Heart left ventricle (tissue), 16 donors: ENCODE measurements at regions not wholly inside any gene's neighbourhood (a gene's known extent, or its start where the extent isn't known, plus 50 kb on each side); places are given as distances from the start of the nearest gene placed in this dataset.

ENCODE experiments used
- ATAC-seq, 4 donors: fragments of 200-7000 bp; cut with Tn5 transposase; one replicate each; pipeline ENCODE4 v1.9.1; 2020 to 2022; ENCODE audit warnings: moderate library complexity in 4 of 4, mild to moderate bottlenecking in 3 of 4, moderate number of reproducible peaks in 1 of 4
- DNase-seq, 5 donors: peaks; one replicate each; pipeline ENCODE4 v3.0.0-alpha.2; 2020
- H3K27ac ChIP-seq, 12 donors: fragments of 200-600 bp; sonication (generic) in 4 of 12; one replicate each; pipeline versions ENCODE4 v1.5.0 to v1.8.0; 2016 to 2022; ENCODE audit warnings: mild to moderate bottlenecking in 2 of 12
- H3K27me3 ChIP-seq, 9 donors: fragments of 200-600 bp; sonication (generic) in 2 of 9; one replicate each; pipeline versions ENCODE4 v1.5.1 to v1.8.0; 2016 to 2022; ENCODE audit warnings: mild to moderate bottlenecking in 3 of 9
- H3K36me3 ChIP-seq, 9 donors: fragments of 200-600 bp; sonication (generic) in 2 of 9; one replicate each; pipeline versions ENCODE4 v1.5.0 to v1.8.0; 2018 to 2022; ENCODE audit warnings: mild to moderate bottlenecking in 2 of 9
- H3K4me1 ChIP-seq, 12 donors: fragments of 200-600 bp; sonication (generic) in 4 of 12; one replicate each; pipeline versions ENCODE4 v1.5.0 to v1.8.0; 2016 to 2022; ENCODE audit warnings: mild to moderate bottlenecking in 3 of 12
- H3K4me3 ChIP-seq, 12 donors: fragments of 200-600 bp; sonication (generic) in 4 of 12; one replicate each; pipeline versions ENCODE4 v1.5.0 to v1.8.0; 2017 to 2022; ENCODE audit warnings: mild to moderate bottlenecking in 9 of 12, moderate library complexity in 4 of 12
- H3K9me3 ChIP-seq, 12 donors: fragments of 200-600 bp; sonication (generic) in 4 of 12; one replicate each; pipeline versions ENCODE4 v1.5.0 to v1.8.0; 2016 to 2022; ENCODE audit warnings: mild to moderate bottlenecking in 1 of 12
- CTCF ChIP-seq, 12 donors: fragments of 200-600 bp; sonication (generic) in 4 of 12; IDR thresholded peaks; one replicate each; pipeline versions ENCODE4 v1.5.0 to v1.8.0; 2018 to 2022; ENCODE audit warnings: antibody characterized with exemption in 12 of 12, mild to moderate bottlenecking in 5 of 12
- POLR2A ChIP-seq, 2 donors: fragments of 450-650 bp; IDR thresholded peaks; one replicate each; pipeline ENCODE4 v1.6.1; 2017; ENCODE audit warnings: antibody characterized with exemption in 2 of 2, mild to moderate bottlenecking in 2 of 2, moderate library complexity in 2 of 2
- WGBS, 4 donors: extraction: QIAGEN DNeasy Blood & Tissue Kit in 2 of 4; methylation state at CpG; one replicate each; pipeline versions ENCODE4 v1.1.5 to v1.1.7; 2013 to 2018; 5-methylcytosine and 5-hydroxymethylcytosine counted together
- intact Hi-C, 10 donors: fragments of 100-400 bp; cut with DNase I; formaldehyde crosslinking; loops; one replicate each; pipeline versions ENCODE4 v1.11.1 to v1.14.2; 2022
- donor health status: ischemic (EF 13 %, LVEDD 7.1; RV severe dilation, severe dysfunction).
- donor health status: healthy with polysubstance abuse.
- donor health status: DM: no; HTN: yes; CAD: no.
- donor health status: DM: no; HTN: no; CAD: no.
- donor health status: ischemic (EF 25% LVEDD 6.9; RV normal size, moderate dysfunction).
- donor health status: ischemic (EF 25% LVEDD 5.7; RV mildly dilated, moderate dysfunction).
- donor health status: healthy.
- donor health status: DM: yes; HTN: yes; CAD: no.
- donor health status: ischemic (EF 35%, LVEDD 5.7; RV mildly dilated, moderate dysfunction).
- donor health status: nonischemic (EF 11% LVEDD 7.7; RV severe dilation, severe dysfunction).
- donor health status: DM: yes; HTN: yes; CAD: no.
- donor health status: PGD.
- donor health status: ischemic (EF 29% LVEDD 5.4; RV normal size, mild dysfunction).
- donor health status: nonischemic (EF 23%, LVEDD 6.1; RV moderate dilation, normal function).

GRCh38 chr18:71837547-71837946 is 706.6 kb downstream of the CBLN2 start:
- no peak for ATAC-seq
- Histone ChIP-seq H3K4me1 (no peaks in the 10 kb centered on the region), H3K27ac (no peak overlapping the region), H3K27me3 (no peaks in the 10 kb centered on the region), H3K4me3 (no peak overlapping the region), H3K36me3 (no peaks in the 10 kb centered on the region), H3K9me3 (no peaks in the 10 kb centered on the region)
- TF ChIP-seq CTCF (IDR thresholded peaks at IDR 0.05) (no peak), POLR2A (IDR thresholded peaks at IDR 0.05) (no peak)
- 61 to 81% (median 71%) methylated on average over 1 of the region's 1 CpG for WGBS, 4 donors
- DNase-seq = no peak
- intact Hi-C loops = no loop called here

- intact Hi-C loops = no loop called here
- WGBS, 4 donors = 82 to 88% (median 85%) methylated on average over 13 of the region's 13 CpGs
- H3K9me3 ChIP-seq = no peaks in the 10 kb centered on the region
- no peaks in the 10 kb centered on the region for H3K36me3 ChIP-seq
- TF ChIP-seq CTCF (IDR thresholded peaks at IDR 0.05) (no peak), POLR2A (IDR thresholded peaks at IDR 0.05) (no peak)
- H3K4me3 ChIP-seq = no peak overlapping the region
- DNase-seq (no peak), ATAC-seq (no peak)
- no peaks in the 10 kb centered on the region for H3K4me1 ChIP-seq
- no peak overlapping the region for H3K27ac ChIP-seq
- no peaks in the 10 kb centered on the region for H3K27me3 ChIP-seq
These were observed 711.1 kb downstream of the CBLN2 start for GRCh38 chr18:71832946-71833617.

- TF ChIP-seq CTCF (IDR thresholded peaks at IDR 0.05) = no peak
- no peak for TF ChIP-seq POLR2A (IDR thresholded peaks at IDR 0.05)
- no peak for ATAC-seq
- no peaks in the 10 kb centered on the region for H3K4me1 ChIP-seq
- intact Hi-C loops = no loop called here
- H3K27ac ChIP-seq = no peak overlapping the region
- no peaks in the 10 kb centered on the region for H3K36me3 ChIP-seq
- no peak overlapping the region for H3K4me3 ChIP-seq
- DNase-seq = no peak
- no peaks in the 10 kb centered on the region for H3K27me3 ChIP-seq
- no peaks in the 10 kb centered on the region for H3K9me3 ChIP-seq
These were observed 713.1 kb downstream of the CBLN2 start for GRCh38 chr18:71831039-71831438.

- DNase-seq = no peak
- no peak for ATAC-seq
- Histone ChIP-seq H3K9me3 (peaks cover 0 to 3% (median 0%) of the 10 kb centered on the region in 12 donors), H3K36me3 (no peaks in the 10 kb centered on the region), H3K27ac (no peak overlapping the region), H3K4me3 (no peak overlapping the region), H3K4me1 (no peaks in the 10 kb centered on the region), H3K27me3 (no peaks in the 10 kb centered on the region)
- intact Hi-C loops = no loop called here
- 78 to 86% (median 85%) methylated on average over 3 of the region's 3 CpGs for WGBS, 4 donors
- TF ChIP-seq POLR2A (IDR thresholded peaks at IDR 0.05) (no peak), CTCF (IDR thresholded peaks at IDR 0.05) (no peak)
These were observed 716.8 kb downstream of the CBLN2 start for GRCh38 chr18:71827301-71827700.
